Inflammatory macrophage treated with lipopolysaccharide for 1 hour (primary cell): ENCODE measurements at regions not wholly inside any gene's neighbourhood (a gene's known extent, or its start where the extent isn't known, plus 50 kb on each side); places are given as distances from the start of the nearest gene placed in this dataset.

Source experiments
- DNase-seq, 2 donors: peaks; one replicate each; pipeline ENCODE4 v3.0.0-alpha.2; 2020 to 2022

GRCh38 chr9:135328485-135329417 is 150.8 kb upstream of the PPP1R26 start:
- DNase-seq, result no peak

GRCh38 chr9:135329571-135330306 is 149.8 kb upstream of the PPP1R26 start:
- DNase-seq, result no peak

GRCh38 chr9:135330307-135330631 is 149.3 kb upstream of the PPP1R26 start:
- DNase-seq, result no peak

- no peak for DNase-seq
These were observed 148.6 kb upstream of the PPP1R26 start for GRCh38 chr9:135330685-135331590.

- DNase-seq, result no peak
These were observed 147.1 kb upstream of the PPP1R26 start for GRCh38 chr9:135332516-135332915.

- DNase-seq, result no peak
These were observed 146.4 kb upstream of the PPP1R26 start for GRCh38 chr9:135332979-135333748.

- no peak for DNase-seq
These were observed 144.6 kb upstream of the PPP1R26 start for GRCh38 chr9:135334953-135335460.

- no peak for DNase-seq
These were observed 143.8 kb upstream of the PPP1R26 start for GRCh38 chr9:135335691-135336181.

- DNase-seq, result no peak
These were observed 142.7 kb upstream of the PPP1R26 start for GRCh38 chr9:135336722-135337527.

GRCh38 chr9:135338546-135338945 is 141.0 kb upstream of the PPP1R26 start:
- no peak for DNase-seq

- no peak for DNase-seq
These were observed 140.1 kb upstream of the PPP1R26 start for GRCh38 chr9:135339378-135339973.

GRCh38 chr9:135340143-135340655 is 139.4 kb upstream of the PPP1R26 start:
- DNase-seq, result no peak

- no peak for DNase-seq
These were observed 138.7 kb upstream of the PPP1R26 start for GRCh38 chr9:135340726-135341475.

GRCh38 chr9:135341612-135342169 is 137.9 kb upstream of the PPP1R26 start:
- DNase-seq, result no peak

GRCh38 chr9:135342206-135343130 is 137.1 kb upstream of the PPP1R26 start:
- no peak for DNase-seq

GRCh38 chr9:135343136-135343535 is 136.4 kb upstream of the PPP1R26 start:
- no peak for DNase-seq

GRCh38 chr9:135343837-135344522 is 135.6 kb upstream of the PPP1R26 start:
- peak; percentile 0 to 48 for DNase-seq
